H1 (cell line): ENCODE measurements at regions not wholly inside any gene's neighbourhood (a gene's known extent, or its start where the extent isn't known, plus 50 kb on each side); places are given as distances from the start of the nearest gene placed in this dataset.

ENCODE experiments used
- BACH1 ChIP-seq: IDR thresholded peaks from 2 replicates; pipeline ENCODE4 v1.6.1; 2012; ENCODE audit warnings: low read length, improper control_type of control experiment
- CBX8 ChIP-seq: fragments of 300-800, 300-1000 bp; sonication (generic); IDR thresholded peaks from 2 replicates; pipeline ENCODE4 v1.7.1; 2016; ENCODE audit warnings: low read depth, low read length, borderline replicate concordance
- TAF7 ChIP-seq: optimal IDR thresholded peaks from 2 replicates; pipeline ENCODE3; 2011; ENCODE audit warnings: low read depth, mild to moderate bottlenecking, inconsistent platforms, low read length, moderate library complexity, borderline replicate concordance
- TCF12 ChIP-seq: IDR thresholded peaks from 2 replicates; pipeline ENCODE4 v1.6.1; 2011; ENCODE audit warnings: low read depth, mild to moderate bottlenecking, low read length

GRCh38 chr7:57819491-57819981 is 369.6 kb downstream of the ZNF716 start (continued):
- TF ChIP-seq TAF7: no peak
- TF ChIP-seq TCF12: no peak
- no peak for TF ChIP-seq CBX8
- TF ChIP-seq BACH1: no peak
